CD4-positive, alpha-beta T cell (primary cell): ENCODE measurements at regions not wholly inside any gene's neighbourhood (a gene's known extent, or its start where the extent isn't known, plus 50 kb on each side); places are given as distances from the start of the nearest gene placed in this dataset.

Experiments used
- ATAC-seq: fragments of 200-7000 bp; cut with Tn5 transposase; one replicate; pipeline ENCODE4 v1.10.0; 2022; ENCODE audit warnings: mild to moderate bottlenecking; ENCODE audit not compliant: poor library complexity
- CTCF ChIA-PET: fragments of 350-600 bp; sonication (Branson Sonifier 250); formaldehyde crosslinking; loops from one replicate; lab custom pipeline; 2021; ENCODE audit warnings: antibody characterized with exemption, inconsistent platforms; lab: Charles Lee
- POLR2A ChIA-PET: fragments of 350-600 bp; sonication (Branson Sonifier 250); formaldehyde crosslinking; loops from one replicate; lab custom pipeline; 2021; ENCODE audit warnings: antibody characterized with exemption, inconsistent platforms; lab: Charles Lee
- DNase-seq, 14 experiments: peaks; one replicate each; pipeline ENCODE4 v3.0.0-alpha.2; 2013 to 2020; ENCODE audit warnings: mixed read lengths in 2 of 14
- H3K27ac ChIP-seq, 2 donors: one replicate each; pipeline versions ENCODE4 v1.5.1 to v1.7.0; 2013; ENCODE audit warnings: low read length in 2 of 2, low read depth in 1 of 2, mild to moderate bottlenecking in 1 of 2
- H3K27me3 ChIP-seq, 2 experiments: 1 replicate in 1 of 2; 2 replicates in 1 of 2; pipeline versions ENCODE4 v1.6.1 to v1.7.0; 2013; ENCODE audit warnings: low read length in 2 of 2, control low read depth in 1 of 2, mild to moderate bottlenecking in 1 of 2, moderate library complexity in 1 of 2; ENCODE audit not compliant: insufficient read depth in 2 of 2, control insufficient read depth in 1 of 2
- H3K36me3 ChIP-seq: one replicate; pipeline ENCODE4 v1.6.1; 2013; ENCODE audit warnings: low read length, control low read depth; ENCODE audit not compliant: insufficient read depth
- H3K4me1 ChIP-seq: one replicate; pipeline ENCODE4 v1.6.1; 2013; ENCODE audit warnings: low read length, control low read depth; ENCODE audit not compliant: insufficient read depth
- H3K4me3 ChIP-seq: one replicate; pipeline ENCODE4 v1.5.1; 2013; ENCODE audit warnings: mild to moderate bottlenecking, low read length, moderate library complexity
- H3K9me3 ChIP-seq, 2 experiments: 1 replicate in 1 of 2; 2 replicates in 1 of 2; pipeline versions ENCODE4 v1.6.1 to v1.7.0; 2013; ENCODE audit warnings: low read length in 2 of 2, mild to moderate bottlenecking in 2 of 2, control low read depth in 1 of 2, moderate library complexity in 1 of 2; ENCODE audit not compliant: control insufficient read depth in 1 of 2, insufficient read depth in 1 of 2
- H3K27ac Mint-ChIP-seq: one replicate; pipeline ENCODE4 v1.8.0; 2020; ENCODE audit warnings: mixed read lengths
- H3K27me3 Mint-ChIP-seq: one replicate; pipeline ENCODE4 v1.8.0; 2021; ENCODE audit warnings: mixed read lengths
- H3K36me3 Mint-ChIP-seq: one replicate; pipeline ENCODE4 v1.8.0; 2021; ENCODE audit warnings: low read depth, mixed read lengths
- H3K4me1 Mint-ChIP-seq: one replicate; pipeline ENCODE4 v1.8.0; 2021; ENCODE audit warnings: low read depth, mixed read lengths
- H3K4me3 Mint-ChIP-seq: one replicate; pipeline ENCODE4 v1.8.0; 2020; ENCODE audit warnings: mild to moderate bottlenecking, mixed read lengths
- H3K9me3 Mint-ChIP-seq: one replicate; pipeline ENCODE4 v1.8.0; 2020; ENCODE audit warnings: mixed read lengths
- CTCF ChIP-seq: fragments of 200-600 bp; IDR thresholded peaks from one replicate; pipeline ENCODE4 v1.8.0; 2022; ENCODE audit warnings: antibody characterized with exemption, mild to moderate bottlenecking
- intact Hi-C, 2 experiments: fragments of 100-400 bp; cut with DNase I in 1 of 2; cut with micrococcal nuclease in 1 of 2; formaldehyde crosslinking; loops; one replicate each; pipeline versions ENCODE4 v1.15.1 to v1.9.0; 2023 to 2025; cut with DNase I, micrococcal nuclease

- POLR2A ChIA-PET: no interaction called here
- no peak for TF ChIP-seq CTCF
- Mint-ChIP-seq H3K4me1 (no peaks in the 10 kb centered on the region), H3K4me3 (no peak overlapping the region), H3K27me3 (no peaks in the 10 kb centered on the region), H3K36me3 (no peaks in the 10 kb centered on the region), H3K27ac (no peak overlapping the region), H3K9me3 (no peaks in the 10 kb centered on the region)
- intact Hi-C loops: no loop called here
- H3K27ac ChIP-seq: no peak overlapping the region
- no peaks in the 10 kb centered on the region for H3K9me3 ChIP-seq
- no peaks in the 10 kb centered on the region for H3K27me3 ChIP-seq
- CTCF ChIA-PET: no interaction called here
- ATAC-seq (no peak), DNase-seq (no peak)
- H3K36me3 ChIP-seq: no peaks in the 10 kb centered on the region
- no peak overlapping the region for H3K4me3 ChIP-seq
- no peaks in the 10 kb centered on the region for H3K4me1 ChIP-seq
Observed at GRCh38 chr18:5064841-5065370, 132.2 kb downstream of the AKAIN1 start.

GRCh38 chr18:5061785-5062184 lies 135.3 kb downstream of the AKAIN1 start:
- no peaks in the 10 kb centered on the region for H3K9me3 ChIP-seq
- POLR2A ChIA-PET: no interaction called here
- Mint-ChIP-seq H3K4me3 (no peak overlapping the region), H3K9me3 (no peaks in the 10 kb centered on the region), H3K27me3 (peaks cover 4% of the 10 kb centered on the region), H3K4me1 (peaks cover 23% of the 10 kb centered on the region), H3K27ac (no peak overlapping the region), H3K36me3 (no peaks in the 10 kb centered on the region)
- DNase-seq (no peak), ATAC-seq (no peak)
- H3K36me3 ChIP-seq: no peaks in the 10 kb centered on the region
- H3K4me1 ChIP-seq: peaks cover 18% of the 10 kb centered on the region
- no peaks in the 10 kb centered on the region for H3K27me3 ChIP-seq
- CTCF ChIA-PET: no interaction called here
- intact Hi-C loops: no loop called here
- no peak overlapping the region for H3K27ac ChIP-seq
- no peak for TF ChIP-seq CTCF
- H3K4me3 ChIP-seq: no peak overlapping the region

- H3K4me1 Mint-ChIP-seq: peaks cover 23% of the 10 kb centered on the region
- H3K36me3 ChIP-seq: no peaks in the 10 kb centered on the region
- peaks cover 4% of the 10 kb centered on the region for H3K27me3 Mint-ChIP-seq
- H3K4me3 ChIP-seq: no peak overlapping the region
- H3K27ac Mint-ChIP-seq: no peak overlapping the region
- no peak for DNase-seq
- H3K9me3 ChIP-seq: no peaks in the 10 kb centered on the region
- ChIA-PET CTCF (no interaction called here), POLR2A (interaction anchor here (2.8 kb wide), 1 partner anchor 235 kb away, joined by 22 read pairs; the partner anchor contains the start of gene ZBTB14)
- intact Hi-C loops: no loop called here
- H3K4me1 ChIP-seq: peaks cover 18% of the 10 kb centered on the region
- TF ChIP-seq CTCF: no peak
- H3K4me3 Mint-ChIP-seq: no peak overlapping the region
- H3K27ac ChIP-seq: no peak overlapping the region
- H3K9me3 Mint-ChIP-seq: no peaks in the 10 kb centered on the region
- no peaks in the 10 kb centered on the region for H3K36me3 Mint-ChIP-seq
- no peak for ATAC-seq
- H3K27me3 ChIP-seq: no peaks in the 10 kb centered on the region
Observed at GRCh38 chr18:5060543-5060942, 136.5 kb downstream of the AKAIN1 start.
